SU-DHL-6 (cell line): ENCODE measurements at regions not wholly inside any gene's neighbourhood (a gene's known extent, or its start where the extent isn't known, plus 50 kb on each side); places are given as distances from the start of the nearest gene placed in this dataset.

Source experiments
- EZH2phosphoT487 ChIP-seq: fragments of 200-600 bp; sonication (generic), shearing (Covaris generic); conservative IDR thresholded peaks from 2 replicates; pipeline ENCODE4 v1.6.1; 2018; ENCODE audit warnings: mild to moderate bottlenecking, antibody characterized with exemption, low read length, moderate library complexity, mixed read lengths
- TF ChIP-seq, protein P1 (sequence below): fragments of 200-600 bp; sonication (generic); IDR thresholded peaks from one replicate; pipeline ENCODE4 v1.5.1; 2017; ENCODE audit warnings: antibody characterized with exemption, mild to moderate bottlenecking, low read length, moderate library complexity; ENCODE audit not compliant: insufficient read depth, poor library complexity, severe bottlenecking

DNA sequence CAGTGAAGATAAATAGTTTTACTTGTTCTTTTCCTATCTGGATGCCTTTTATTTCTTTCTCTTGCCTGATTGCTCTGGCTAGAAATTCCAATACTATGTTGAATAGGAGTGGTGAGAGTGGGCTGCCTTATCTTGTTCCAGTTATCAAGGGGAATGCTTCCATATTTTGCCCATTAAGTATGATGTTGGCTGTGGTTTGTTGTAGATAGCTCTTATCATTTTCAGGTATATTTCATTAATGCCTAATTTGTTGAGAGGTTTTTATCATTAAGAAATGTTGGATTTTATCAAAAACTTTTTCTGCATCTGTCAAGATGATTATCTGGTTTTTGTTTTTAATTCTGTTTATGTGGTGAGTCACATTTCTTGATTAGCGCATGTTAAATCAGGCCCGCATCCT, 655.8 kb downstream of the NUP35 start:
- TF ChIP-seq, protein P1, sequence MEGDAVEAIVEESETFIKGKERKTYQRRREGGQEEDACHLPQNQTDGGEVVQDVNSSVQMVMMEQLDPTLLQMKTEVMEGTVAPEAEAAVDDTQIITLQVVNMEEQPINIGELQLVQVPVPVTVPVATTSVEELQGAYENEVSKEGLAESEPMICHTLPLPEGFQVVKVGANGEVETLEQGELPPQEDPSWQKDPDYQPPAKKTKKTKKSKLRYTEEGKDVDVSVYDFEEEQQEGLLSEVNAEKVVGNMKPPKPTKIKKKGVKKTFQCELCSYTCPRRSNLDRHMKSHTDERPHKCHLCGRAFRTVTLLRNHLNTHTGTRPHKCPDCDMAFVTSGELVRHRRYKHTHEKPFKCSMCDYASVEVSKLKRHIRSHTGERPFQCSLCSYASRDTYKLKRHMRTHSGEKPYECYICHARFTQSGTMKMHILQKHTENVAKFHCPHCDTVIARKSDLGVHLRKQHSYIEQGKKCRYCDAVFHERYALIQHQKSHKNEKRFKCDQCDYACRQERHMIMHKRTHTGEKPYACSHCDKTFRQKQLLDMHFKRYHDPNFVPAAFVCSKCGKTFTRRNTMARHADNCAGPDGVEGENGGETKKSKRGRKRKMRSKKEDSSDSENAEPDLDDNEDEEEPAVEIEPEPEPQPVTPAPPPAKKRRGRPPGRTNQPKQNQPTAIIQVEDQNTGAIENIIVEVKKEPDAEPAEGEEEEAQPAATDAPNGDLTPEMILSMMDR = no peak
- no peak for TF ChIP-seq EZH2phosphoT487
